ENCODE measurements at regions not wholly inside any gene's neighbourhood (a gene's known extent, or its start where the extent isn't known, plus 50 kb on each side); places are given as distances from the start of the nearest gene placed in this dataset.

DNA sequence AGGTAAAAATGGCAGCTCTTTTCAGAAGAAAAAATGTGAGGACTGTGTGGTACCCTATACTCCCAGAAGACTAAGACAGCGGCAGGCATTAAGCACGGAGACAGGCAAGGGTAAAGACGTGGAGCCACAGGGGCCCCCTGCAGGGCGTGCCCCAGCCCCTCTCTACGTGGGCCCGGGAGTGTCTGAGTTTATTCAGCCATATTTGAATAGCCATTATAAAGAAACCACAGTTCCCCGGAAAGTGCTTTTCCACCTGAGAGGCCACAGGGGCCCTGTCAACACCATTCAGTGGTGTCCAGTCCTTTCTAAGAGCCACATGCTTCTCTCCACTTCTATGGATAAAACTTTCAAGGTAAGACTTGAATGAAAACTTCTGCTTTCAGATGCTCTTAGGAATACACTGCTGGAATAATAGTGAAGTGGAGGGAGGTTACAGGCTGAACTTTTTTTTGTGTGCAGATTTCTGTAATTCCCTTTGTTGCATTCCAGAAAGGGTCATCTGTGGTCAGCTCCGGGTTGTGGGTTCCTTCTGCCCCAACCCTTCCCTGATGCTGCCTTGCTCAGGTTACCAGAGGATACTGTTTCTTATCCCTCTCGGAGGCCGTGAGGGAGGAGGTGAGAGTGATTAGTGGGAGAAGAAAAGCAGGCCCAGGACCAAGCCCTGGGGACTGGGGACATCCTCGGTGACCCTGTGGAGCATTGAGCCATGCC is 58.4 kb downstream of the SLC25A47 start:
- intact Hi-C loops (cut with DNase I): loop anchor here (10.0 kb wide), 1 partner anchor 853 kb away; no protein-coding TSS in a partner anchor
- DNase-seq: no peak

DNA sequence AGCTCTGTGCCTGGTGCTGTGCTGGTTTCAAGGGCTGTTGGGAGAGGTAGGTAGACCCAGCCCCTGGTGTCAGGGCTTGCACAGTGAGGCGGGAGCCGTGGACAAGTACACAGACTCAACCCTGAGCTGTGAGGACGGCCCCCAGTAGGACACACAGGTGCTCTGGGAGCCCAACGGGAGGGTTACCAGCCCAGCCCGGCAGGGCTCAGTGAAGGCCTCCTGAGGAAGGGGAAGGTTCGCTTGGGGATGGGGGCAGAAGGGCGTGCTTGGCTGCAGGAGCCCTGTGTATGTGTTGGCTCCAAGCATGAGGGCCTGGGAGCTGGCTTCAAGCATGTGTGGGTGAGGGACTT is 58.9 kb downstream of the SLC25A47 start:
- intact Hi-C loops (cut with DNase I): loop anchor here (10.0 kb wide), 1 partner anchor 853 kb away; no protein-coding TSS in a partner anchor
- DNase-seq: no peak

DNA sequence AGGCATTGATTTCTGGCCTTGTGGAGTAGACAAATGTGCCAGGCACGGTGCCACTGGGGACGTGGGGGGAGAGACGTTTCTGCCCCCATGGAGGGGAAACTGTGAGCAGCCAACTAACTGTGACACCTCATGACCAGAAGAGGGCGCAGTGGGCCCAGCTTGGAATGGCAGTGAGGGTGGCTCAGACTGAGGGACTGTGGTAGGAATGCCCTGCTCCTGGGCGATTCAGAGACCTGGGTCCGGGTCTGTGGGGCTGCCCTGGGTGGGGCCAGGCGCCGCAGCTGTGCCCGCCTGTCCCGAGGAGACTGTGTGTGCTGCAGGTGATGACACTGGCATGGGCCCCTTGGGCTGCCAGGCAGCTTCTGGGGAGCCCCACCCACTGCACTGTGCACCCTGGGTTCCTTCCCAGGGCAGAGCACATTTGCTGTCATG is 60.6 kb downstream of the SLC25A47 start:
- DNase-seq: peak in 9 of 10 donors; percentile 52 to 95 (median 70)
- intact Hi-C loops (cut with DNase I): loop anchor here (1.0 to 10.0 kb wide), 2 partner anchors 851 to 1245 kb away; no protein-coding TSS in a partner anchor

DNA sequence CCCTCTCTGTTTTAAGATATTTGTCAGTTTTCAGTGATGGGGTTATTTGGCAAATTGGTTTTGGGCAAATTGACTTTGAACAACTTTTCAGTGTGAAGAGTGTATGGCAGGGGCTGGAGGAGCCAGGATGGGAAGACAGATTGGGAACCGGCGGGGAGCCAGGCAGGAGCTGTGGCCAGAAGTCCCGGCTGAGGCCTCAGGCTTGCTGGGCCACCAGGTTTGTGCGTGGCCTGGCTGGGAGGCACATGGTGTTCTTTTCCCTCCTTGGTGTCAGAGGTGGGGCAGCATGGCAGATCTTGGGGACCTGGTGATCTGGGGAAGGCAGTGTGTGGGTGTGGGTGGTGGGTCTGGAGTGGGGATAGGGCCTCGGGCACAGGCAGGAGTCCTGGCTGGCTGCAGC is 61.1 kb downstream of the SLC25A47 start:
- DNase-seq: no peak
- intact Hi-C loops (cut with DNase I): loop anchor here (10.0 kb wide), 1 partner anchor 851 kb away; no protein-coding TSS in a partner anchor

DNA sequence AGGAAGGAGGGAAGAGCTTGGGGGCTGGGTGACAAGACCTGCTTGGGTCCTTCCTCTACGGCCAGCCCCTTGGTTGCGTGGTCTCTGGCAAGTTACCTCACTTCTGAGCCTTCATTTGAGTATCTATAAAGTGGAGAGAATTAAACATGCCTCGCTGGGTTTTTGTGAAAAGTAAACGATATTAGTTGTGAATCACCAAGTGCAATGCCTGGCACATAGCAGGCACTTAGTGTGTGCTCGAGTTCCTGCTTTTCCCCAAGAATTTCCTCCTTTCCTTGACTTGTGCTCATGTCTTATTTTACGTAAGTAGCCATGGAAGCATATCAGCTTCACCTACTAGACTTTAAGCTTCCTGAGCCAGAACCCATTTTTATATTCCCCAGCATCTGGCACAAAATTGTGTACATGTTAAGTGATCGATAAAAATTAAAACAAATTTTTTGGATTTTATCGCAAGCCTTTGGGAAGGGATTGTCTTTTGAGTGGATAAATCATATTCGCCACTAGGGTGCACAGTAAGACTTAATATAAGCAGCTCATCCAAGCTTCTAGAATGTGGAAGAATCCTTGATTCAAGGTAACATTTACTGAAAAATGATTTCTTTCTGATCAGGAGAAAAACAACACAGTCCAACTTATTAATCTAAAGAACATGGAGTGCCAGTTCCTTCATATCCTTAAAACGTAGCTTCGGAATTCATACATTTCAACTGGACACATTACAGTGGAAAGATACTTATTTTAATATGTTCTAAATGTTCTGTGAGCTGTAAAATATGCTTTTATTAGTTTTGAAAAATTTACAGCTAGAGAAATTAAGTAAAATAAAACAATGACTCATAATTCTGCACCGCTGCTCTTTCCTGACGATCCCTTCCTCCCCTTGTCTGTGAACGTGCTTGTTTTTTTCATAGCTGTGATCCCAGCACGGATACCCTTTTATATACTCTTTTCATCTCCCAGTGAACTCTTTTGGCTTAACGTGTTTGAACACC is 62.0 kb downstream of the SLC25A47 start:
- no peak for DNase-seq
- intact Hi-C loops (cut with DNase I): loop anchor here (5.0 to 10.0 kb wide), 2 partner anchors 262 to 850 kb away; no protein-coding TSS in a partner anchor

DNA sequence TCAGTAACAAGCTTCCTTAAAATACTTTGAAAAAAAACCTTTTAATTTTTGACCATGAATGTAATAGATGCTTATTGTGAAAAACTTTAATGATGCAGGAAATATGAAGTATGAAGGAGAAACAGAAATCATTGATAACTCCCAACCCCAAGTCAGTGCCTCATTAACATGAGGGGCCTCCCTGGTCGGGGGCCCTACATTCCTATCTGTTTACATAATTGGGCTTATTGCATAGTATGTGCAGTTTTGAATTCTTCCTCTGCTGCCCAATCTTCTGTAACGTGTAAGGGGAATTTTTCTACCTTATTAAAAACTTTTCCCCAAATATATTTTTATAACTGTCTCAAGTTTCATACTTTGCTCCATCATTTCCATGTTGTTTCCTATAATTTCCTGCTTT is 63.0 kb downstream of the SLC25A47 start:
- intact Hi-C loops (cut with DNase I): loop anchor here (5.0 to 10.0 kb wide), 2 partner anchors 261 to 849 kb away; no protein-coding TSS in a partner anchor
- no peak for DNase-seq

DNA sequence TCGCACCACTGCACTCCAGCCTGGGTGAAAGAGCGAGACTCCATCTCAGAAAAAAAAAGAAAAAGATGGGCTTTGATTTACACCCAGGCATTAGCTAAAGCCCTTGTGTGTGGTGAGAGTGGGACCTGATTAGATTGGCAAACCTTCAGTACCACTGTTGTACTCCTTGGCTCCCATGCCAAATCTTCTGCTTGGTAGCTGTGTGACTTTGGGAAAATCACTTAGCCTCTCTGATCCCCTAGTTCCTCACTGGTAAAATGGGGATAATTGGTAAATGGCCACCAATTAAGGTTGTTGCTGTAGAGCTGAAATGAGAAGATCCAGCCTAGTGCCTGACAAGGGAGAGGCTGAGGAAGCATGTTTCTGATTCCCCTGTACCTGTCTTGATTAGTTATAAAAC is 63.7 kb downstream of the SLC25A47 start:
- intact Hi-C loops (cut with DNase I): loop anchor here (5.0 to 10.0 kb wide), 2 partner anchors 260 to 848 kb away; no protein-coding TSS in a partner anchor
- DNase-seq: no peak

DNA sequence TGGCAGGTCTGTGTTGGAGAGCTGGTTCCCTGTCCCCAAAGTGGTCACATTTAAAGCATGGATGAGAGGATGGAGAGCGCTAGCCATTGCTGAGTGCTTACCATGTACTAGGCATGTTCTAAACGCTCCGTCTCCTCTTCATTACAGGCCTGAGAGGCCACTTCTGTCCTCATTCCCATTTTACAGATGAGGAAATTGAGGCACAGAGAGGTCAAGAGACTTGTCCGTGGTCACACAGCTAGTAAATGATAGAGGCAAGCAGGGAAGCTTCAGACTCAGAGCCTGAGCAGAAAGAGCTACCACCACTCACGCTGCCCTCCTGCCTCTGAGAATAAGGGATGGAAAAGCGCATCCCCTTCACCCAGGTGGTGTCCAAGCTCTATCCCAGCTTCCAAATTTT is 64.3 kb downstream of the SLC25A47 start:
- DNase-seq: no peak
- intact Hi-C loops (cut with DNase I): loop anchor here (5.0 to 10.0 kb wide), 2 partner anchors 260 to 847 kb away; no protein-coding TSS in a partner anchor

DNA sequence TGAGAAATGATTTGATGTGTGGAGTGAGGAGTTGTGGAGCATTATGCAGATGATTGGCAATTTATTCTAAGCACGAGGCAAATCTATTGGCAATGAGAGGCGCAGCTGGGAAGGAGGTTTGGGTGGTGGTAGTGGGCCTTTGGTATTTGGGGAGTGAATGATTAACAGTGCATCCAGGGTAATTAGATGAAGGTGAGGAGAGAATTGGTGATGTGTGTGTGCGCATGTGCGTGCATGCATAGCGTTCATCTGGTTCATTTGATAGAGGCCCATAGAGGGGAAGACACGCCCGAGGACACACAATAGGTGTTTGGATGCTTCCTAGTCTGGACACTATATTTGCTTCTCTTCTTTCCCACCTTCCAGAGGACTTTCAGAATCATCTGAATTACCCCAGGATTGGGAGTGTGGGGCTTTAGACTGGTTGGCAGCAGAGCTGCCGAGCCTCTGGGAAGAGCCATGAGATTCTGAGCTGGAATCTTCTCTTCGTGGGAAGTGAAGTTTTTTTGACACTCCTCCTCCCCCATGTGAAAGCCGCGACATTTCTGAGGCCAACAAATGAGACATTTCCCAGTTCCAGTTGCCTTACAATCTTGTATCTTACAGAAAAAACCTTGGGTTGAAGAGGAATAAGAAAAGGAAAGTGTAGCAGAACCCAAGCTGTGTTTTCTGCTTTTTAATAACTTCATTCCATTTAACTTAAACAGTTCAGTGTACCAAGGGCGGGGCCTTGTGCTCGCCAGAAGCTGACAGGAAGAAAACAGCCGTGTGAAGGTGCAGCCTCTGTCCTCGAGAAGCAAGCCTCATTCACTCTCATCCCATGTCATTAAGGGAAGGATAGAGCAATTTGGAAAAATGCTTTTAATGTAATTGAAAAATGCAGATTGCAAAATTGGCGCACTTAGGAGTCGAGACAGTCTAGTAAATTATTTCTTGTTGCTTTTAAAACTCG is 65.2 kb downstream of the SLC25A47 start:
- no peak for DNase-seq
- intact Hi-C loops (cut with DNase I): loop anchor here (5.0 to 10.0 kb wide), 2 partner anchors 259 to 846 kb away; no protein-coding TSS in a partner anchor

DNA sequence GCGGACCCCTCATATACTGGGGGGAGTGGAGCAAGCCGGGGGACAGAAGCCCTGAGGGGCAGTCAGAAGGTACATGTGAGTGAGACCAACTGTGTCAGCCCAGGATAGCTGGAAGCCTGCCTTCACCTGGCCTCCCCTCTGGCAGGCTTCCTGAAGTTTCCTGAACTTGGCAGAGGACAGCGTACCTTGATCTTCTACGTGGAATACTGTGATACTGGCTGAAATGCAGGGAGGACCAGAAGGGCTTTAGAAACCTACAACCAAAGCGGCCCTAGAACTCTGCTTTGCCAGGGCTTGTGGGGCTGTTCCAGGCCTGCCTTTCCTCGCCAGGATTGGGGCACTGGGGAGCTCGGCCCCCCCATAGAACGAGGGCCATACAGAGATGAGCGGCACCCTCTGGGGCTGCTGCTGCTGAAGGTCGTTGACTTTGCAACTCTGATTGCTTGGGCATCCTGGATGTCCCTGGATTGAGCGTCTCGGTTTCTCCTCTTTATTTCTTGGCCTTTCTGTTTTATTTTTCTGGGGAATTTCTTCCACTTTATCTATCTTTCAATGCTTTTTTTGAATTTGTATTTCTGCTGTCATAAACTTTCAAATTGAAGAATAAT is 66.5 kb downstream of the SLC25A47 start:
- intact Hi-C loops (cut with DNase I): loop anchor here (5.0 to 10.0 kb wide), 2 partner anchors 258 to 845 kb away; no protein-coding TSS in a partner anchor

DNA sequence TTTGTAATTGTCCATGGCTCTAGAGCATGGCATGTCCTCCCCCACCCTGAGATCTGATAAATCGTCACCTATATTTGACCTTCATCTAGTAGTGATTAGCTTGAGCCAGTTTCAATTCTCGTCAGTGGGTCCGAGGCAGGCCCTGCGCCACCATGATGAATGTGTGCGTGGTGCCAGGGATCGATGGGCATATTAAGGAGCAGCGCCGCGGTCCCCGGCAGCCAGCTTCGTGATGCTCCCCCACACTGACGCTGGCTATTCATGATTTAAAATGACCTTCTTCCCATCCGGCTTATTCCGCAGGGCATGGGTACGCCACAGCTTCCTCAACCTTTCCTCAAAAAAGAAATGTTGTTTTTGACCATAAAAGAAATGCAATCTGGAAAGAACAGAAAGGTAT is 68.0 kb downstream of the SLC25A47 start:
- DNase-seq: no peak
- intact Hi-C loops (cut with DNase I): no loop called here

More for the DNA sequence above, 66.5 kb downstream of the SLC25A47 start:
- DNase-seq: no peak

DNA sequence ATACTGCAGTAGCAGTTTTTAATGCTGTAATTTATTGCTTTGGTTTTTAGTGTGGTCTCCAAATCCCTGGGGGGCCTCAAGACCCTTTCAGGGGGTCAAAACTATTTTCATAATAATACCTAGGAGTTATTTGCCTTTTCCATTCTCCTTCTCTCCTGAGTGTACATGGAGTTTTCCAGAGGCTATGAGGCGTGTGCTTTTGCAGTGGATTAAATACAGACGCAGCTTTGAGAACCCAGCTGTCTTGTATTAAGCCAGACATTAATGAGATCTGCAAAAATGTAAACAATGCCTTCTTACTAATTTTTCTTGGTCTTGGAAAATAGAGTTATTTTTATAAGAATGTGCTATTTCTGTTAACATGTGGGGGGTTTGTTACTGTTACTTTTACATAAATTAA is 68.6 kb downstream of the SLC25A47 start:
- intact Hi-C loops (cut with DNase I): no loop called here
- no peak for DNase-seq

DNA sequence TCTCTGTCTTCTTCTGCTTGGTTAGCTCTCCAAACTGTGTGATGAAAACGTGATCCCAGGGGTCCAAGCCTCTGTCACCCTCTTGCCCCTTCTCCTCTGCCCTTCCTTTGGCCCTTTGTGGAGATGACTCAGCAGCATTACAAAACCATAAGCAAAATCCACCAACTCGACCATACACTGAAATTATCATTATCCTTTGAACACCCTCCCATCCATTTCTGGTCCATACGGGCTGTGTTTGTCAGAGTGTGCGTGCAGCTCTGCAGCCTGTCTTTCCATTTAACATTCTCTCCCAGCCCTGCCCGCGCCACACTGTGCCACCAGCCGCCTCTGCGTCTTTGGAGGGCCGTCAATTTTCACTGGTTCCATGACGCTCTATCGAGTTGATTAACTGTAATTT is 69.2 kb downstream of the SLC25A47 start:
- no peak for DNase-seq
- intact Hi-C loops (cut with DNase I): no loop called here

DNA sequence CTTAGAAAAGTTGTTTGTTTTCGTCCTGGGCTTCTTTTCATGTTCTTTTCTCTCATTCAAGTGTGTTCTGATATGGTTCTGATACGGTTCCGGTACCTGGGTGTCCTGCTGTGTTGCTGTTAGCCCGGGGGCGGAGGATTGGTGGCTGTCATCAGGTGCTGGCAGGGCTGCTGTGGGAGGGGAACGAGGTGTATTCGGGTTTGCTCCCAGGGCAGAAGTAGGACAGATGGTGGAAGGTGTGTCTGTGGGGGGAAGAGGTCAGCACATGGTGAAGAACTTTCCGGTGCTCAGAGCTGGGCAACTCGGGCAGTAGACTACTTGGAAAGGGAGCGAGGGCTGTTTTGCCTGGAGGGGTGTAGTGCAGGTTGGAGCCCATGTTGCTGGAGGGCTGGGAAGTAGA is 70.2 kb downstream of the SLC25A47 start:
- no peak for DNase-seq
- intact Hi-C loops (cut with DNase I): no loop called here

DNA sequence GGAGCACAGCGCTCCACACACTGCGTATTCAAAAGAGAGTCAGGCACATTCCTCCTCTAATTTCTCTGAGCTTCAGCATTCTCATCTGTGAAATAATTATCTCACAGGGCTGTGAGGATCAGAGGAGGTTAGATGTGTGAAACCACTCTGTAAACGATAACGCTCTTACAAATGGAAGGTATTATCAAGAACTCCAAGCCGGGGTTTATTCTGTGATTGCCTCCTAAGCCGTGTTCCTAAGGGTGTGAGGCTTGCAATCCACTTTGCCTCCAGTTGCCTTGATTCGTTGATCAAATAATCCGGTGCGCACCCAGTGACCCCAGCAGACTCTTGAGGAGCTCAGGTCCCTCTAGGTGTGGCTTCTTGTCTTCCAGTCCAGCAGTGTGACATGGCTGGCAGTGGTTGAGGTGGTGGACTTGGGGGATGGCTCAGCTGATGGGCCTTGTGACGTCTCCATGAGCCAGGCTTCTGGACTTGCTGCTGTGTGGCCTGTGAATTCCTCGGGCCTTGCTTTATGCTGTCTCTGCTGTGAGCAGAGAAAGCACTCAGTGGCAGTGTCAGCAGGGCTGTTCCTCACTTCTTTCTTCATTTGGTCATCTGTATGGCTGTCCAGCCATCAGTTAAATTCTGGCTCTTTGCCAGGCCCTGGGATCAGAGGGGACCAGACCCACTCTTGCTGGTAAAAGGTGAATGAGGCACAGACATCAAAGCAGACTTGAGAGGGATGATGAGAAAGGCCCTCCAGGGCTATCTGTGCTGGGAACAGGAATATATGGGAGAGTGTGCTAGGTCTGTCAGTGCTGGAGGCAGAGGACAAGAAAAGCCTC is 71.0 kb downstream of the SLC25A47 start:
- intact Hi-C loops (cut with DNase I): no loop called here

DNA sequence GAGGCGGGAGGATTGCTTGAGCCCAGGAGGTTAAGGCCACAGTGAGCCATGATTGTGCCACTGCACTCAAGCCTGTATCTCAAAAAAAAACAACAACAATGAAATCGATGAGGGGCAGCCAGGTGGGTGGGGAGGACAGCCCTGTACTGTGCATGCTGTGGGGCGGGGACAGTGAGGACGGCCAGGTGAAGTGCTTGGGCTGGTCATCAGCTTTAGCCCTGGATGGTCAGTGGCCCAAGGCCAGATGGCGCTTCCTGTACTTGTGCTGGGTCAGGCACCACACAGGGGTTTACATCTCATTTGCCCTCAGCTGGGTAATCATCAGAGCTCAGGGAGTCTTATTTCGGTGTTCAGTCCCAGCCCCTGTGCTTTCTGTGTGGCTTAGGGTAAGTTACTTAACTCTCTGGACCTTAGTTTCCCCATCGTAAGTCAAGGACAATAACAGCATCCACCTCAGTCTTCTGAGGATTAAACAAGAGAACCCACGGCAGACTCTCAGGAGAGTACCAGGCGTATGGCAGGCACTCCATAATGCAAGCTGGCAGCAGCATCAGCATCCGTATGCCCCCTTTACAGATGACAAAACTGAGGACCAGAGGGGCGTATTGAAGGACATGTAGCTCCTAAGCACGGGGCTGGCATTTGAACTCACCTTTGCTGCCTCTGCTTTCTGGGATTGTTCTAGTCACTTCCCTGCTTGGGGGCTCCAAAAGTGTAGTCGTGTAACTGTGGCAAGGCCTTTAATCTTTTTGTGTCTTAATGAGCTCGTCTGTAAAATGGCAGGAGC is 71.9 kb downstream of the SLC25A47 start:
- intact Hi-C loops (cut with DNase I): no loop called here
- DNase-seq: no peak

More for the DNA sequence above, 71.0 kb downstream of the SLC25A47 start:
- no peak for DNase-seq

DNA sequence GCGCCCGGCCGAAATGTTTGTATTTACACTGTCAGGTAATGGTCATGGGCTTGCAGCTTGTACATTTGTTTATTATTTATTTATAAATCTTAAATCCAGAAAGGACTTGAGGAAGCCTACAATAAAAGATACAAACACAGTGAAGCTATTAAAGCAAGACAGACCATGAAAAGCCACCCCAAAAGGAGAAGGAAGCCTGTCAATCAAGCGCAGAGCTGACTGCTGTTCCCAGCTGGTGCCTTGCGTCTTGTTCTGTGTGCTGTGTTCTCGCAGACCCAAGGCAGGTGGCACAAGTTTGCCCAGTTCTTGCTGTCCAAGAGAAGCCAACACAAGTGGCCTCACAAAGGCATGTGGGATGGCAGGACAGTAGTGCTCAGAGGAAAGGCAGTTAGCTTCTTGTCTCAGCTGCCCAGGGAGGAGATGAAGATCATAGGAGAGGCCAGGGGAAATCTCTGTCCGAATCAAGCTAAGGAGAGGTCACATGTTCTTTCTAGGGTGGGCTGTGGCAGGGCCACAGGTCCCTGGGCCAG is 73.2 kb downstream of the SLC25A47 start:
- intact Hi-C loops (cut with DNase I): no loop called here
- DNase-seq: no peak
